ENCODE measurements at regions not wholly inside any gene's neighbourhood (a gene's known extent, or its start where the extent isn't known, plus 50 kb on each side); places are given as distances from the start of the nearest gene placed in this dataset.

GRCh38 chr14:26841920-26842741 is 244.3 kb upstream of the NOVA1 start:
- ATAC-seq (ENCODE audit: insufficient read depth, low read depth): no peak
- H4K20me1 ChIP-seq (ENCODE audit: insufficient read depth, low read length): no peaks in the 10 kb centered on the region
- no peaks in the 10 kb centered on the region for H3K9me3 ChIP-seq (ENCODE audit: insufficient read depth, low read length, severe bottlenecking)
- H3K4me1 ChIP-seq (ENCODE audit: insufficient read depth, low read length): no peaks in the 10 kb centered on the region
- H3K4me2 ChIP-seq (ENCODE audit: insufficient read depth, low read length): no peak overlapping the region
- H3K9ac ChIP-seq (ENCODE audit: low read depth, low read length): no peak overlapping the region
- TF ChIP-seq EZH2 (IDR thresholded peaks at IDR 0.05; ENCODE audit: borderline replicate concordance, low read depth, low read length, severe bottlenecking): no peak
- no peak for TF ChIP-seq CTCF (IDR thresholded peaks at IDR 0.05; ENCODE audit: borderline replicate concordance, extremely low read depth, low read length, poor library complexity, severe bottlenecking)
- no peak for DNase-seq
- H3K79me2 ChIP-seq (ENCODE audit: insufficient read depth, low read length): no peaks in the 10 kb centered on the region
- no peak overlapping the region for H2AFZ ChIP-seq (ENCODE audit: low read depth, low read length)
- no peaks in the 10 kb centered on the region for H3K36me3 ChIP-seq (ENCODE audit: insufficient read depth, low read length)
- no peak overlapping the region for H3K4me3 ChIP-seq (ENCODE audit: low read depth in 1 of 2, low read length in 2 of 2)
- no peak overlapping the region for H3K27ac ChIP-seq (ENCODE audit: low read length)
- no peaks in the 10 kb centered on the region for H3K27me3 ChIP-seq (ENCODE audit: insufficient read depth, low read length, poor library complexity)

GRCh38 chr14:26845151-26845818 is 247.5 kb upstream of the NOVA1 start:
- ATAC-seq (ENCODE audit: insufficient read depth, low read depth) (no peak), DNase-seq (no peak)
- H3K36me3 ChIP-seq (ENCODE audit: insufficient read depth, low read length): no peaks in the 10 kb centered on the region
- H4K20me1 ChIP-seq (ENCODE audit: insufficient read depth, low read length): no peaks in the 10 kb centered on the region
- H3K27me3 ChIP-seq (ENCODE audit: insufficient read depth, low read length, poor library complexity): no peaks in the 10 kb centered on the region
- no peak overlapping the region for H3K4me2 ChIP-seq (ENCODE audit: insufficient read depth, low read length)
- H2AFZ ChIP-seq (ENCODE audit: low read depth, low read length): no peak overlapping the region
- H3K4me3 ChIP-seq (ENCODE audit: low read depth in 1 of 2, low read length in 2 of 2): no peak overlapping the region
- H3K9ac ChIP-seq (ENCODE audit: low read depth, low read length): no peak overlapping the region
- H3K79me2 ChIP-seq (ENCODE audit: insufficient read depth, low read length): no peaks in the 10 kb centered on the region
- no peaks in the 10 kb centered on the region for H3K9me3 ChIP-seq (ENCODE audit: insufficient read depth, low read length, severe bottlenecking)
- H3K27ac ChIP-seq (ENCODE audit: low read length): no peak overlapping the region
- TF ChIP-seq CTCF (IDR thresholded peaks at IDR 0.05; ENCODE audit: borderline replicate concordance, extremely low read depth, low read length, poor library complexity, severe bottlenecking) (no peak), EZH2 (IDR thresholded peaks at IDR 0.05; ENCODE audit: borderline replicate concordance, low read depth, low read length, severe bottlenecking) (no peak)
- H3K4me1 ChIP-seq (ENCODE audit: insufficient read depth, low read length): no peaks in the 10 kb centered on the region

GRCh38 chr14:26846388-26846787 is 248.6 kb upstream of the NOVA1 start:
- no peak for DNase-seq
- no peaks in the 10 kb centered on the region for H3K79me2 ChIP-seq (ENCODE audit: insufficient read depth, low read length)
- H3K9me3 ChIP-seq (ENCODE audit: insufficient read depth, low read length, severe bottlenecking): no peaks in the 10 kb centered on the region
- no peaks in the 10 kb centered on the region for H3K27me3 ChIP-seq (ENCODE audit: insufficient read depth, low read length, poor library complexity)
- no peaks in the 10 kb centered on the region for H3K36me3 ChIP-seq (ENCODE audit: insufficient read depth, low read length)
- no peak overlapping the region for H3K9ac ChIP-seq (ENCODE audit: low read depth, low read length)
- no peak overlapping the region for H3K27ac ChIP-seq (ENCODE audit: low read length)
- H4K20me1 ChIP-seq (ENCODE audit: insufficient read depth, low read length): no peaks in the 10 kb centered on the region
- no peak overlapping the region for H3K4me2 ChIP-seq (ENCODE audit: insufficient read depth, low read length)
- ATAC-seq (ENCODE audit: insufficient read depth, low read depth): no peak
- TF ChIP-seq EZH2 (IDR thresholded peaks at IDR 0.05; ENCODE audit: borderline replicate concordance, low read depth, low read length, severe bottlenecking) (no peak), CTCF (IDR thresholded peaks at IDR 0.05; ENCODE audit: borderline replicate concordance, extremely low read depth, low read length, poor library complexity, severe bottlenecking) (no peak)
- H3K4me3 ChIP-seq (ENCODE audit: low read depth in 1 of 2, low read length in 2 of 2): no peak overlapping the region
- no peak overlapping the region for H2AFZ ChIP-seq (ENCODE audit: low read depth, low read length)
- H3K4me1 ChIP-seq (ENCODE audit: insufficient read depth, low read length): no peaks in the 10 kb centered on the region
